HG03460 (cell line): ENCODE measurements at regions not wholly inside any gene's neighbourhood (a gene's known extent, or its start where the extent isn't known, plus 50 kb on each side); places are given as distances from the start of the nearest gene placed in this dataset.
"Not testable (repeated sequence)": the region's sequence is repeated elsewhere in the genome, so short reads cannot be mapped to it uniquely, and the experiment has no call there.

Experiments
- ATAC-seq: cut with Tn5 transposase; IDR thresholded peaks from one replicate; pipeline ENCODE4 v1.9.1; 2021; ENCODE audit not compliant: unreplicated experiment

DNA sequence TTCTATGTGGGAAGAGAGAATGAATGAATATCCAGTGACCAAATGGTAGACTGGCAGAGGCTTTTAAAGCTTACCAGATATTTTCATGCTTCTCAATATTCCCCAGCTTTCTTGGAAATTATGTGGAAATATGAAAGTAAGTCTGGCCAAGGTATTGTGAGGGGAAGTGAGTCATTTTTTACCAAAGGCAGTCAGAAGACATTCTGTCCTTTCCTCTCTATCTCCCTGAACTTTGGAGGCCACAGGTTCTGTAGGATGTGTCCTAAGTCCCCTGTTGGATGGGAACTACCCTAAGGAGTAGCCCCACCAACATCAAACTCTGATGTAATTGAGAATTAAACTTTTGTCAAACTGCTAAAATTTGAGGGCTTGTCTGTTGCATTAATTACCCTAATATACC lies 593.8 kb upstream of the NRSN1 start:
- ATAC-seq: no peak

DNA sequence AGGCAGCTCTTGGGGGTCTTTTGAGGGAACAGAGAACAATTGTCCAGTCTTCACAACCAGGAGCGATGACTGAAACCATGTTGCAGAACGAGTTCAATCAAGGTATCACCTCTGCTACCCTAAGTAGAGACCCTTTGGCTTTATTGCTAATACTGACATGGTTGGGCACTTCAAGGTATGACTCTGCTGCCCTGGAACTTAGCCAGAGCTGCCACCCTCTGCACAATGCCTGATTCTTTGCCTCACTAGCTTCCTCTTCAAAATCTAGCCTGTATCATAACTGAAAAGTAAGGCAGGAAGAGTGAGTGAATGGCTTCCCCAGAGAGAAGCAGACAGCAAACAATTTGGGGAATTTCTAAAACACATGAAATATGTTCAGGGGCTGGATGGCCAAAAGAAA lies 592.7 kb upstream of the NRSN1 start:
- ATAC-seq: no peak

DNA sequence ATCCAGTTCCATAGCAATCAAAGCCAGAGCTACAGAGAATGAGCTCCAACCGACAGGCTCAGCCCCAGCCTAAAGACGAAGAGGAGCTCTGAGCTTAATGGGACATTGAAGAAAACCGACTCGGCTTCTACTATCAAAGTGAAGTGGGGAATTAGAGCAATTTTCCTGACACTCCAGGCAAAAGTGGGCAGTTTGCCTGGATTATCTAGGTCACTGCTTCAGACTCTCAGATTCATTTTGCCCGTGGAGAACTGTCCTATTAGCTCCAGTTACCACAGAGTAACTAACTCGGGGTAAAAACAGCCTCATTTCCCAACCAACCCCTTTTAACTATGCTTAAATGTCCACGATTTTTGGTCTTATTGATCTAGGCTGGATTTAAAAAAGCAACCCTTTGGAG lies 592.1 kb upstream of the NRSN1 start:
- ATAC-seq: no peak

DNA sequence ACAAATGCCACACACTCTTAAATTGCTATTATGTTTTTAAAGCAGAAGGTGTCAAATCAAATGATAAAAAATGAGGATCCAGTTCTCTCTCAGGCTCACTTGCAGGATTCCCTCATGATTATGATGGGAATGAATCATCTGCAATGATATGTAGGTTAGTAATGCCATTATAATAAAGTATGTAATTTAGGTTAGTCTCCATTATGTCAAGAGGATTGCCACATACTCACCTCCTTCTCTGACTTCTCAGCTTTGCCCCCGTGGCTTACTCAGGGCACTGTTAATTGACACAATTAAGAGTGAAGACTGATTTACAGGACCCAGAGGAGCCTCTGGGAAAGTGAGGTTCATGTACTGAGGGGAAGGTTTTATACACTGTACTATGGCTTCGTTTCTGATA lies 591.7 kb upstream of the NRSN1 start:
- ATAC-seq: no peak

GRCh38 chr6:23535101-23535500 lies 590.9 kb upstream of the NRSN1 start:
- no peak for ATAC-seq

DNA sequence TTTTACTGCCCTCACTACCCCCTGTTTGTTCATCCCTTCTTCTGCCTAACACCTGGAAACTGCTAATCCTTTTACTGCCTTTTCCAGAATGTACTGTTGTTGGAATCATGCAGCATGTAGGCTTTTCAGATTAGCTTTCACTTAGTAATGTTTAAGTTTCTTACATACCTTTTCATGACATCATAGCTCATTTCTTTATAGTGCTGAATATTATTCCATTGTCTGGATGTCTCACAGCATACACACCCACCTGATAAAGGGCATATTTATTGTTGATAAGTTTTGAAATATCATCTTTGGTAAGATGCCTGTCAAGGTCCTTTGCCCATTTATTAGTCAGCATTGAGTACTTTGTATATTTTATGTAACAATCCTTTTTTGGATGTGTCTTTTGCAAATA lies 588.2 kb upstream of the NRSN1 start:
- no peak for ATAC-seq

- no peak for ATAC-seq
Measured at GRCh38 chr6:23547851-23548250, 578.2 kb upstream of the NRSN1 start.

GRCh38 chr6:23554953-23555352 lies 571.1 kb upstream of the NRSN1 start:
- ATAC-seq: not testable (repeated sequence)

DNA sequence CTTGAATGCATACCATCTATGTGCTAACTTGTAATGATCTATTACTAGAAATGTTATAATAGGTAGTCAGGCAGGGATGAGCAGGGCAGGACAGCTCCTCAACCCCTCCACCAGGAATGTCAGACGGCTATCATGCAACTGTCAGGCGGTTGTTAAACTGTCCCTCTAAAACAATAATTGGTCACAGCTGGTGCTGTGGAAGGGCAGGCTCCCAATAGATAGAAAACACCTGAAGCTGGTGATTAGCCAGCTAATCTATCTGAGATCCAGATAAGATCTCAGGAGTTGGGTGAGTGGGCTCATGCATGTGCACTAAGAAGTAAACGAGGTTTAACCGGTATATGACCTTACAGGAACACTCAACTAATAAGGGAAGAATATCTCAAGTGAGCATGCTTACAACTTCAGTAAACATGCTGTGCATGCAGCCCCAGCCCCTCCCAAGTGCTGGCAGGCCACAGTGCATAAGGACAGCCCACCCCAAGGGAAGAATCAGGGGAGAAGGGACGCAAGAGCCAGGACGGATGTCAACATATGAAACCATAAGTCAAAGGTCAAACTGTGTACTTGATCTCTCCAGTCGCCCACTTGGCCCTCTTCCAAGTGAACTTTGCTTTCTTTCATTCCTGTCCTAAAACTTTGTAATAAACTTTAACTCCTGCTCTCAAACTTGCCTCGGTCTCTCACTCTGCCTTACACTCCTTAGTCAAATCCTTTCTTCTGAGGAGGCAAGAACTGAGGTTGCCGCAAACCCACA lies 566.2 kb upstream of the NRSN1 start:
- ATAC-seq: no peak

- no peak for ATAC-seq
Measured at GRCh38 chr6:23561732-23562131, 564.3 kb upstream of the NRSN1 start.

GRCh38 chr6:23562554-23562953 lies 563.5 kb upstream of the NRSN1 start:
- ATAC-seq: no peak

GRCh38 chr6:23563323-23563722 lies 562.7 kb upstream of the NRSN1 start:
- no peak for ATAC-seq

DNA sequence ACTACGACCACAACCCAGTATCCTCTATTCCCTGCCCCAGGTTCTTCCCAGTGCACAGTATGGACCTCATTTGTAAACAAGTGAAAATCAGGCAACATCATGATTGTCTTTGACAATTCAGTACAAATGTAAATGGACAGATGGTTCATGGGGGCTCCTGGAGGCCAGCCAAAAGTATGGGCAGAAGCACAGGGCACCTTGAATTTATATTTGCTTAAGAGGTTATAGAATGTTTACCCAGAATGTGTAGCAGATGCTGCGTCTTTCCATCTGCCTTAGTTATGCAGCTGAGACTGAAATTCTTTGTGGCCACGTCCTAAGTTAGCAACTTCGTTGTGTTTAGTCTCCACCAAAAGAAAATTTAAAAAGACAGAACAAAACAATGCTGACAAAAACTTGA lies 559.6 kb upstream of the NRSN1 start:
- no peak for ATAC-seq

GRCh38 chr6:23568292-23568691 lies 557.7 kb upstream of the NRSN1 start:
- no peak for ATAC-seq

DNA sequence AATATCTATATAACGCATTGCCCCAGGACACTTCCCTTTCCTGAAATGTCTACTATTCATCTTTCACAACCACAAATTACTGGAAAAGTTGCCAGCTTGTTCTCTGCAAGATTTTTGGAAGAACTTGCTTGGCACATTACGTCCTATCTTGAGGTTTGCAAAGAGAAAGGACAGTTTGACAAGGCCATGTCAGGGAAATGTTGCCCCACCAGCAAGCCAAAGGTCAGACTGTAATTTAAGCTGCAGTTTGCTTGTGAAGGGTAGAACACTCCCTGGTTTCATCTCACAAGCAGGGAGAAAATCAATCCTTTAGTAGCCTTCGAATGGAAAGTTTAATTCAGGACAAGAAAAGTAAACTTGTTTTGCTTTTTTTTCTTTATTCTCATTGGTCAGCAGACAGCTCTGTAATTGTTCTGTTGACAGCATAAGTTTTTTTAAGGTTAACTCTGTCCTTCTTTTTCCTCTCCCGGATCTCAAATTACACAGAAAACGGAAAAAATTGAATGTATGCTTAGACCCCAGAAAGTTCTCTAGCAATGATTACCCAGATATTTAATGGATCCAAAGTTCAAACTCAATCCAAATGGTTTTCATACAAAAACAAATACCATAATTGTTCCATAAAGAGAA lies 541.8 kb upstream of the NRSN1 start:
- ATAC-seq: no peak

DNA sequence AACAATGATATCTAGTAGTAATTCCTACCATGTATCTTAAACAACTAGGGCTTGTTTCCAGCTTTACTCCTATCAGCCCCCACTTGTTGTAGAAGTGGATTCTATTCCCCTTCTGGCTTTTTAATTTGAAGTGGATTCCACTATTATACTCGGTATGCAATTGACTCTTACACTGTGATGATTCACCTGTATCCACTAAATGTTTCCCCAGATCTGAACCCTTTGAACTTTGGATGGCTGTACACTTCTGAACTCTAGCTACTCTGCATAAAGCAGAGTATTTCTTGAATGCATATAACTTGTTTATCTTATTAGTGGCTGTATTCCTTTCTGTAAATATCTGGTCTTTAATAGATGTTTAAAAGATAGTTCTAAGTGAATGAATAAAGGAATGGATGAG lies 538.4 kb upstream of the NRSN1 start:
- no peak for ATAC-seq

GRCh38 chr6:23589811-23590210 lies 536.2 kb upstream of the NRSN1 start:
- ATAC-seq: no peak

DNA sequence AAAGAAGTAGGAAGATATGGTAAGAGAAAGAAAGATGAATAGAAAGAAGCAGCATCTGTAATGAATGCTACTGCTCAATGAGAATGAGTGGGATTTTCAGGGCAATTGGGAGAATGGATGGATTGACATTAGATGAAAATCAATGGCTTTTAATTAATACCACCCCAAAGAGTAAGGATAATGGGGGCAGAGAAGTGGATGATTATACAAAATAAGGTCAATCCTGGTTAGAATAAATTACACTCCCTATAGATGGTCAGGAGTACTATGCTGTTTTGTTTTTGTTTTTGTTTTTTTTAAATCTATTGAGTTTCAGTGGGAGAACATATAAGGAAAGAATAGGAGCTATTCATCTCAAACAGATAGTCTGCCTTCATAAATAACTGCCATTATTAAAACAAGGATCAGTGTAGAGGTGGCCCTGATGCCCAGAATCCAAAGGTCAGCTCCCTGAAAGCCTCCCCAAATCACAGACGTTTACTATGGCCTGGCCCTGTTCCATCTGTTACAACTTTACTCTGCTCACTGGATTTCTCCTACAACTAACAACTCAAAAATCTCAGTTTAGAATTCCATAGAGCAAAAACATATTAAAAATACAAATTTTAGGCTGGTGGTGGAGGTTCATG lies 535.4 kb upstream of the NRSN1 start:
- no peak for ATAC-seq

- no peak for ATAC-seq
Measured at GRCh38 chr6:23591761-23592160, 534.3 kb upstream of the NRSN1 start.

DNA sequence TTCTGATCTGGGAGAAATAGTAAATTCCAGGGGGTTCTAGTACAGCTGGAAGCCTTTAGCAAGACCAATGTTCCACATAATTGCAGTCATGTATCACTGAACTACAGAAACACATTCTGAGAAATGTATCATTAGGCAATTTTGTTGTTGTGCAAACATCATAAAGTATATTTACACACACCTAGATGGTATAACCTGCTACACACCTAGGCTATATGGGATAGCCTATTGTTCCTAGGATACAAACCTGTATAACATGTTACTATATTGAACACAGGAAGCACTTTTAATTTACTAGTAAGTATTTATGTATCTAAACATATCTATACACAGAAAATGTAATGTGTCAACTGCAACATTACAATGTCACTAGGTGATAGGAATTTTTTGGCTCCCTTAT lies 525.9 kb upstream of the NRSN1 start:
- no peak for ATAC-seq

DNA sequence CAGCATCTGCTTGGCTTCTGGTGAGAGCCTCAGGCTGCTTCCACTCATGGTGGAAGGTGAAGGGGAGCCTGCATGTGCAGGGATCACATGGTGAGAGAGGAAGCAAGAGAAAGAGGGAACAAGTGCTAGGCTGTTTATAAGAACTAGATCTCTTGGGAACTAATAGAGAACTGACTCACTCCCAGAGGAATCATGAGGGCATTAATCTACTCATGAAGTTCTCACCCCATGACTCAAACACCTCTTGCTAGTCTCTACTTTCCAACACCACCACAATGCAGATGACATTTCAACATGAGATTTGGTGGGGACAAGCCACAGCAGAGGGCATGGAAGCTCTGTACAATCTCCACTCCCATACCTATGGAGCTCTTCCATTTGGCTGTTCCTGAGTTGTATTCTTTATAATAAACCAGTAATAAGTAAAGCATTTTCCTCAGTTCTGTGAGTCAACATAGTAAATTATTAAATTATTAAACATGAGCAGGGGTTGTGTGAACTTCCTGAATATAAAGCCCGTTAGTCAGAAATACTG lies 524.1 kb upstream of the NRSN1 start:
- ATAC-seq: no peak

DNA sequence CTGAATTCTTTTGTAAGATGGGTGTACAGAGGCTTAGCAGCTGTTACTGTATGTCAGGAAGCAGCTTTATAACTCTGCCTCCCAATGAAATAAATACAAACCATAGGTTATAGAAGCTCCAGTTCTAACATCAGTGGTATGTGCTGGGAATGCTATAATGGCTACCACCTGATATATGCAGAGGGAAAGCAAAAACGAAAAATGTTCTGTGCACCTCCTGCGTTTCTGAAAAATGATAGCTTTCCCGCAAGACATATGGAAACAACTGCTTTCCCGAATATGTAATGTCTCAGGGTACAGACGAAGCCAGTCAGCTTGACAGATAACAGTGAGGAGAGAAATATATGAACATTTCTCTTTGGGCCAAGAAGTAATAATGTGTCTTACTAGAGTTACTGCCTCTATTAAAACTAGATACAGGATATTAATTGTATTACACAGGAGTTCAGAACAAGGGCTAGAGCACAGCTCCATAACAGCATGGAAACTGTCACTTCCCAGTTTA lies 517.0 kb upstream of the NRSN1 start:
- no peak for ATAC-seq
